ENCODE measurements at regions not wholly inside any gene's neighbourhood (a gene's known extent, or its start where the extent isn't known, plus 50 kb on each side); places are given as distances from the start of the nearest gene placed in this dataset.

DNA sequence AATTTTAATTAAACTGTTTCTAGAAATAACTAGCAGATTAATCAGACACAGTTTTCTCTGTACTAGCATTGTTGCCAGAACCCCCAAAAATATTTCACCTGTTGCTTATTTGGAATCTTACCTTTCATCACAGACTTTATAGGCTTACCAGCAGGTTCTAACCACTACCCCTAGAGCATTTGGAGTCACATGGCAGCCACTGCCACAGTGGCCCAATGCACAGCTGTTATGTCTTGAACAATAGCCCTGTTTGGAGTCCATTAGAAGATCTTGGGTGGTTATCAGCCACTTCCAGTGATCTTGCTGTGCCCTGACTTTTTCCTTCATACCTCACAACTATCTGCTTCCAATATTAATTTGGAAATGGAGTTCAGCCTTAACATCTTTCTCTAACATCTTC lies 186.2 kb upstream of the TANK start:
- no peak for DNase-seq

DNA sequence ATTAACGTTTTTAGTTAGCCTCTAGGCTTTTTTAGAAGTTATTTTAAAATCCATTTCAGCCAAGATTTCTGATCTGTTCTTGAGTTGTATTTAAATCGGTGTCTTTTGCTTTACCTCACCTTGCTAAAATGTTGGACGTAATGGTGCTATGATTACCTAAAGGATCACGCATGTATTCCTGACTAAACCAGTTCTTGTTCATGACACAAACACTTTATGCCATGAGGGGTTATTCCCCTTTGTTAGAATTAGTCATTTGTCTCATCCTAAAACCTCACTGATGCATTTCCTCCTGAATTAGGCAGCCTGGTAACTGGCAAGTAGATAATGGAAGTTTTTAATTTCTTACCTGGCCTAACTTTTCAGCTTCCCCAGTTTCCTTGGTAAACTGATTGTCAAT lies 185.4 kb upstream of the TANK start:
- DNase-seq: no peak

DNA sequence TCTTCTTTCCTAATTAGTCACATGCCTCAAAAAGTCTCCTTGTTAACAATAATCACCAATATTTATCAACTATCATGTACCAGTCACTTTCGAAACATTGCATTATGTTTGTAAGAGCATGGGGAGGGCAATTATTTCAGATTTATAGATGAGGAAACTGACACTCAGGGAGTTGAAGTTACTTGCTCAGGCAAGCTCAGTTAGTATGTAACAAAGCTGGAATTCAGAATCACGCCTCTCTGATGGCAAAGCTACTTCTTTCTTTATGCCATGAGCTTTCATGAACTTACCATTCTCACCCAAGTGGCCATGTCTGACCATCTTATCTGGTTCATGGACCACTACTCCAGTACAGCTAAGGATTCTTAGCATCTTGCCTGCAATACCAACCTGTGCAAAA lies 183.4 kb upstream of the TANK start:
- DNase-seq: no peak

DNA sequence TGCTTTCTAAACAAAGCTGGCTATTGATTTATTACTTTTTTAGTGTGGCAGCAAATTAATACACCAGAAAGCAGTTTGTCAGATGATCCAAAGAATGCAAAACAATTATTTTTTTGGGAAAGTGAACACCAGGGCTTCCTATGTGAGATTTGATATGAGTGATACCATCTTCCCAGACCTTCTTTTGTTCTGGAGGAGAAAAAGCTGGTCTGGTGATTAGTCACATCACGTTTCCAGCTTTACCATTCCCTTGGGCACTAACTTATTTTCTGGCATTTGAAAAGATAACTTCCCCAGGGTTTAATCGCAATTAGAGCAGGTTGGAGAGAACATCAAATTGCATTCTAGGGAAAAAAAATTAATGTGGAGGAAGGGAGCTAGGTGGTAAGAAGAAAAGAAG lies 182.9 kb upstream of the TANK start:
- no peak for DNase-seq

DNA sequence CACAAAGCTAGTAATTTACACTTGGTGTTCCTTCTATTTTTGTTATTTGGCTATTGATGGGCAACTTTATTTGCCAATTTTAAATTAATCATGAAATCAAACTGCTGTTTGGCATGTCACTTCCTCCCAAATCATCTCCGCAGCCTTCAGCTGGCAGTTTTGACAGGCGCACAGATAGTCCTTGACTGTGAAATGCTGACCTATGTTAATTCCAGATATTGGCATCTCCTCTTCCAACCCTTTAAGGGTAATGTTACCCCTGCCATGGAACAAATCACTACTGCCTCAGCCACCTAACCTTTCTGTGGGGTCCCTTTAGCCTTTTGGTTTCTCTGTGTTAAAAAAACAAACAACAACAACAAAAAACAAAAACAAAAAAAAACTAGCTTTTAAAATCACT lies 182.4 kb upstream of the TANK start:
- no peak for DNase-seq

DNA sequence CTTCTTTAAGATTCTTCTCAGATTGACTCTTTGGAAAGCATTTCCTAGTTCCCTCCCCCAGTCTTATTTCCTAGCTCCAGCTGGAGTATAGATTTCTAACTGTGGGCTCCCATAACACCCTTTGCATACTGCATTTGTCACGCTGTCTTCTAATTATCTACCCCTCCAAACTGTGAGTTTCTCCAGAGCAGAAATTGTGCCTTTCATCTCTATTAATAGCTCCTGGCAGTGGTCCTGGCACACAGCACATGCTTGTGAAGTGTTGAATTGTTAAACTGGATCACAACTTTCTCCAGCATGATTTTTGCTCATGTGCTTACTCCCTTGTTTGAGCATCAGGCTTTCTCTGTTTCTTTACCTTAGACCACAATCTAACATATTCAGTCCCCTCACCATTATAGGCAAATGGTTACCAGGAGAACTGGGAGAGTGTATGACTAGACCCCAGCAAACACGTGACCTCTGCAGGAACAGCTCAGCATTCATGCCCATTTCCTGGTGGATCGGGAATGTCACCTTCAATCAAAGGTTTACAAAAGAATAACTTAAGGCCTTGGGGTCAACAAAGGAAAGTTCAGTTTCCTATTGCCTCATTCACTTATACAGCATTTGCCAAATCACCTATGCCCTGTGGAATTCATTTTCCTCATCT lies 175.7 kb upstream of the TANK start:
- DNase-seq: no peak

DNA sequence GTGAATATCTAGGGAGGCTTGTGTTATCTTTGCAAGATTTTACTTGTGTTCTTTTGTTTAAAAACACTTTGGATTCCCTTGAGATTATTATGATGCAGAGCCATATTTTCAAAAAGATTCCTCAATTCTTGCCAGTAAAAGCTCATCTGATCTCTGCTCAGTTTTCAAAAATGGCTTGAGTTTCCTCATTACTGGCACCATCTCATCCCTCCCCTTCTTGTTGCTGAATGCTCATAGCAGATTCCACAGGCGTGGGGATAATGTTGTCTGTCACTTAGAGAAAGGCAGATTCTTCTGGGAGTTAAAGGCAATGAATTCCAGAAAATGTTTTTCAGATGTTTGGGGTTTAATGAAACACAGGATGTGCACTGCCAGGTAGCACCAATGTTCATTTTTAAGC lies 170.4 kb upstream of the TANK start:
- no peak for DNase-seq

DNA sequence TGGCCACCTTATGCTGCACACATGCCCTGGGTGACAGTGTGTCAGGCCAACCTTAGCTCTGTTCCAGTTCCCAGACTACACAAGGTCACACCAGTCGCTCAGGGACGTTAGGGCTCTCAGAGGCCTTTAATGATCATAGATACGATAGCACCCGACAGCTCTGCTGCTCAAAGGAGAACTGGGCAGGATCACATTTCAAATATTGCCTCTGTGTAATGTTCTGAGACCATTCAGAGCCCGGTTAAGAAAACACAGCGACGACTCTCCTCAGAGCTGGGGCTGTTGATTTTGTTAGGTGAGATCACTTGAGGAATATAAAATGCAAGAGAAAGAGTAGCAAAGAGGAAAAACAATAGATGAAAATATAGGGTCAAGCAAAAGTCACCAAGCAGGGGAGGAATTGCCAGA lies 166.6 kb upstream of the TANK start:
- peak; percentile 19 for DNase-seq

DNA sequence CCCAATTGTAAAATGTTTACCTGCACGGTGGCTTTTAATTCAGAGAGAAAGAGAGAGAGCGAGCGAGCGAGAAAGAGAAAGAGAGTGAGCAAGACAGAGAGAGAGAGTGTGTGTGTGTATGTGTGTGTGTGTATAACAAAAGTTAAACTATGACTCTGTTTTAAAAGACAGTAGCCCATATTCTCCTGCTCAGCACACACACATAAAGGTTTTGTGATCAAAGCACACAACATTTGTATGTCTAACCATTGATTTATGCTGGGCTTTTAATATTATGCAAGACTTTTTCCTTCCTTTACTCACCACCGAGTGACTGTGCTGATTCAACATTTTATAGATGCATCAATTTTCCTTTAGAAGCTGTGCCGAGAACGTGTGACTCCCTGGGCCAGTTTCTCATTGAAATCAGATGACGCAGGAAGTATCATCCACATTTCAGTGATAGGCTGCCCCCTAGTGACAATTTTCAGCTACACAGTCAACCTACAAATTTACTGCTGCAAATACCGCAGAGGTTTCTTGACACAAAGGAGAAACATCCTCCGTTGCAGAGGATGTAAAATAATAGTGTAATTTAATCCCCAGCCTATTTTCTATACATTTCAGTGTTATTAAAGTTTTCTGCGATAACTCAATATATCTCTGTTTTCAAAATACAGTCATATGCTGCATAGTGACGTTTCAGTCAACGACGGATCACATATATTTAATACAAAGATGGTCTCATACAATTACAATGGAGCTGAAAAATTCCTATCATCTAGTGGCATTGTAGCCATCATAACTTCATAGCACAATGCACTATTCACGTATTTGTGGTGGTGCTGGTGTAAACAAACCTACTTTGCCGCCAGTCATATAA lies 165.9 kb upstream of the TANK start:
- peak; percentile 81 for DNase-seq

DNA sequence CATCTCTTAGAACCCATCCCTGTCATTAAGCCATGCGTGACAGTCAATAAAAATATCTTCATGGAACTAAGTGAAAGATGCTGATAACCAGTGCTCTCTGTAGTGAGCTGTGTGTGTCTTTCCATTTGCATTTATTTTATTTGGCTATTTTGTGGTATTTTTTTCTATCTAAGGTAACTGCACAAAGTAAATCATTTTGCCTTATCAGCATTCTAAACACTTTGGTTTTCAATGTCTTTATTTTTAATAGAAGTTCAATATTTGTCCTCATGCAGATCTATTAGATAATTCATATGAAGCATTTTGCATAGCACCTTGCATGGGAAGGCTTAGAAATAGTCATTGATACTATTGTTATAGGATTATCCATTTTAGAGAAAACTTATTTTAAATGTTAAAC lies 163.6 kb upstream of the TANK start:
- no peak for DNase-seq

DNA sequence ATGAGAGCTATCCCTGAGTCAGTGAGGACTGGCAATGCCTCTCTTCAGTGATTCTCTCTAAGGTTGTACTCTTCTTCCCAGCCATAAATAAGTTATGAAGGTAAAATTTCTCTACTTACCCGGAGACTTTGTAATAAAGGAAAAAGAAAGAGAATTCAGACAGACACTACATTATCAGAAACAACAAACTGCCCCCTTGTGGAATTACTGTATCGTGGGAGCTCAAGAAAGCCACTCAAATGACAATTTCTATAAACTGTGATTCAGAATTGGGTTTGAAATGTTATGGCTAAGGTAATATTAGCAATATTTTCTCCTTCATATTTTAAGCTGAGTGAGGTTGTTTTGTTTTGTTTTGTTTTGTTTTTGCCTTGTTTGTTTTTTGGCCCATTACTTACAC lies 155.8 kb upstream of the TANK start:
- DNase-seq: no peak

DNA sequence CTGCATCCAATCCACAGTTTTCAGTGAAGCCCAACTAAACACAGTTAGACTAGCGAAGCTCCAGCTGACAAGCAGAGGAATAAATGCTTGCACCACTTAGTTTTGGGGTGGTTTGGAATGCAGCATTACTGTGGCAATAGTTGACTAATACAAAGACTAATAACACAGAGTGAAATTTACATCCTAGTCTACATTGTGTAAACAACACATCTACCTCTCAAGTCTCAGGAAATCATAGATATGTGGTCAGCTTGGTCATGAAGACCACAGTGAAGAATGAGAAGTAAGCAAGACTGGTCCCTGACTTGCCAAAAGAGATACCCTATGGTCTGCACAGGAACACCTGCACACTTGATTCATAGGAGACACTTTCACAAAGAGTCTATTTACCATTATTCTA lies 155.1 kb upstream of the TANK start:
- no peak for DNase-seq

DNA sequence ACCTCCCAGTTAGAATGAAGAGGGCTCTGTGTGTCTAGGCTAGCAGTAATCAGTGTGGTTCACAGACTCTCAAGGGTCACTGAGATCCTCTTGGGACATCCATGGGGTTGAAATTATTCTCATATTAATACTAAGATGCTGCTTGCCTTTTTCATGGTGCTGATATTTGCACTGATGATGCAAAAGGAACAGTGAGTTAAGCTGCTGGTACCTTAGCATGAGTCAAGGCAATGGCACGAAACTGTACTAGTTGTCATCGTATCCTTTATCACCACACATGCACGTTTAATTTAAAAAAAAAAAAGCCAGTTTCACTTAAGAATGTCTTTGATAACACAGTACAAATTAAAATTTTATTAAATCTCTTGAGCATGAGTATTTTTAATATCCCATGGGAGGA lies 151.9 kb upstream of the TANK start:
- no peak for DNase-seq

DNA sequence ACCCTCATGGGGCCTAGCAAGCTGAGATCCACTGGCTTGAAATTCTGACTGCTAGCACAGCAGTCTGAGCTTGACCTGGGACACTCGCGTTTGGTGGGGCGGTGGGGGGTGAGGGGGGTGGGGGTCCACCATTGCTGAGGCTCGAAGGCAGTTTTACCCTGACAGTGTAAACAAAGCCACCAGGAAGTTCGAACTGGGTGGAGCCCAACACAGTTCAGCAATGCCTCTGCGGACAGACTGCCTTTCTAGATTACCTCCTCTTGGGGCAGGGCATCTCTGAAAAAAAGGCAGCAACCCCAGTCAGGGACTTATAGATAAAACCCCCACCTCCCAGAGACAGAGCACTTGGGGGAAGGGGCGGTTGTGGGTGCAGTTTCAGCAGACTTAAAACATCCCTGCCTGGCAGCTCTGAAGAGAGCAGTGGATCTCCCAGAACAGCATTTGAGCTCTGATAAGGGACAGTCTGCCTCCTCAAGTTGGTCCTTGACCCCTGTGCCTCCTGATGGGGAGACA lies 149.7 kb upstream of the TANK start:
- DNase-seq: no peak

DNA sequence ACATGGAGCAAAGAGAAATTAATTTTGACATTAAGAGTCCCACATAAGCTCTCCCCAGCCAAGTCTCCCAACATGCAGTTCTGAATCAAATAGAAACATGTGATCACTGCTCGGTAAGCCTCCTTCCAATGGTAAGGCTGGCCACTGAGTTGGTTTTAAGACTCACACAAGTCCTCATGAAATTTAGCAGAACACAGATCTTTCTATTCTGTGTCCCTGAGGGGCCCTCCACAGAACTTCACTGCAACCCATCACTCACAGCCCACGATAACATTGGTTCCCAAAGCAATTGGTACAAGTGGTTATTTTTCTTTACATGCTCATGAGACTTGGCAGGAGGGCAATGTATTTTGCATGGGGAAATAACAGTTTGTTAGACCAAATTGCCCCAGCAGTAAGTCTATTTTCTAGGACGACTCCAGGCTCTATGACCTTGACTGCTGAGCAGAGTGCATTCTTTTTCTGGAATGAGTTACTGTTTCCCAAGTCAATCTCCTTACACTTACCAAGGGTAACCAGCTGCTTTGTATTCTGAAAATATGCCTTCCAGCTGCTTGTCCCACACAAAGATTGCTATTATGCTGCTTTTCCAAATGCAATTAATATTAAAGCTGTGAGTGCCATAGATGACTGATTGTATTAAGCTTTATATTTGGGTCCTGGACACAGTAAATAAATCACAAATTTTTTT lies 142.3 kb upstream of the TANK start:
- DNase-seq: no peak

DNA sequence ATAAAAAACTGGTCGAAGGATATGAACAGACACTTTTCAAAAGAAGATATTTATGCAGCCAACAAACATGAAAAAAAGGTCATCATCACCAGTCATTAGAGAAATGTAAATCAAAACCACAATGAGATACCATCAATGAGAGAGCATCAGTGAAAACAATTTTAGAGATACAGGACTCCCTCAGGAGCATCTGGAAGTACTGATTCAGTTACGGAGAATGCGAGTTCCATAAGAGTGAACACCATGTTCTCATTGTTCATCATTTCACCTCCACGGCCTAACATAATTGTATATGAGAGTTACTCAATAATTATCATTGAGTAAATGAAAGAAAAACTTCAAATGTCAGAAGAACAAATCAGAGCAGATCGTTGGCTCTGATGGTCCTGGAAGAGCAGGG lies 140.9 kb upstream of the TANK start:
- DNase-seq: no peak

DNA sequence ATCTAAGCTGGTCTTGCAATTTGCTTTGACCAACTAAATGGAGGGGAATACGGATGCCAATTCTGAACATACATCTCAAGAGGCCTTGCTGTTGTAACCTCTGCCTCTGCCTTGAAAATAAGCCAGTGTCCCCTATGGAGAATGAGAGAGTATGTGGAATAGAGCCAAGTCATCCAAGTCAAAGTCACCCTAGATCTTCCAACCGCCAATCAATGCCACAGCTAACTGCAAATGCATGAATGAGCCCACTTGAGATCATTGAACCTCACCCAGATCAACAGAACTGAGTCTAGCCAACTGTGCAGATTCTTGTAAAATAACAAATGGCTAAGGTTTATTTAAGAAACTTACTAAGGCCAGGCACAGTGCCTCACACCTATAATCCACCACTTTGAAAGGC lies 139.8 kb upstream of the TANK start:
- DNase-seq: peak; percentile 9

DNA sequence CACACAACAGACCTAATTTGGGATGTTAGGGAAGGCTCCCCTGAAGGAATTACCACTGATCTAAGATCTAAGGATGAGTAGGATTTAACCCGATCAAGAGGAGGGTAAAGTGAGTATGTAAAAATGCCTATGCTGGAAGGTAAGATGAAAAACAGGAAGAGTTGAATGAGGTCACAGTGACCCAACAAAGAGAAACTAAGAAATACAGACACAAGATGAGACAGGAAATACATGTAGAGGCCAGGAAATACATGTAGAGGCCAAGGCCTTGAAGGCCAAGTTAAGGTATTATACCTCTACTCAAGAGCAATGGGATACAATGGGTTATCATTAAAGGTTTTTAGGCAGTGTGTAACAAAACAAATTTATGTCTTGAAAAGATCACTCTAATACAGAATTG lies 131.6 kb upstream of the TANK start:
- no peak for DNase-seq

DNA sequence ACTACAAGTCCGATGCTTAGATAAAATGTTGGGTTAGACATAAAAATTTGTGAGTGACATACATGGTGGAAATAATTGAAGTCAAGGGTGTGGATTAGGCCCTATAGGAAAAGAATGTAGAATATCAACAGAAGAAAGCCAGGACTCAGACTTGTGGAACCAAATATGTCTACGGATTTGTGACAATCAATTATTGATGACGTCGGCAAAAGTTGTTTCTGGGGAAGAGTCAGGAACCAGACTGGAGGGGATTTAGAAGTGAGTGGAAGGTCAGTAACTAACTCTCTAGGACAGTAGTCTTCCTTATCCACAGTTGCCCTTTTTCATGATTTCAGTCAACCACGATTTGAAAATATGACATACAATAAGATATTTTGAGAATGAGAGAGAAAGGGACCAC lies 130.9 kb upstream of the TANK start:
- no peak for DNase-seq

DNA sequence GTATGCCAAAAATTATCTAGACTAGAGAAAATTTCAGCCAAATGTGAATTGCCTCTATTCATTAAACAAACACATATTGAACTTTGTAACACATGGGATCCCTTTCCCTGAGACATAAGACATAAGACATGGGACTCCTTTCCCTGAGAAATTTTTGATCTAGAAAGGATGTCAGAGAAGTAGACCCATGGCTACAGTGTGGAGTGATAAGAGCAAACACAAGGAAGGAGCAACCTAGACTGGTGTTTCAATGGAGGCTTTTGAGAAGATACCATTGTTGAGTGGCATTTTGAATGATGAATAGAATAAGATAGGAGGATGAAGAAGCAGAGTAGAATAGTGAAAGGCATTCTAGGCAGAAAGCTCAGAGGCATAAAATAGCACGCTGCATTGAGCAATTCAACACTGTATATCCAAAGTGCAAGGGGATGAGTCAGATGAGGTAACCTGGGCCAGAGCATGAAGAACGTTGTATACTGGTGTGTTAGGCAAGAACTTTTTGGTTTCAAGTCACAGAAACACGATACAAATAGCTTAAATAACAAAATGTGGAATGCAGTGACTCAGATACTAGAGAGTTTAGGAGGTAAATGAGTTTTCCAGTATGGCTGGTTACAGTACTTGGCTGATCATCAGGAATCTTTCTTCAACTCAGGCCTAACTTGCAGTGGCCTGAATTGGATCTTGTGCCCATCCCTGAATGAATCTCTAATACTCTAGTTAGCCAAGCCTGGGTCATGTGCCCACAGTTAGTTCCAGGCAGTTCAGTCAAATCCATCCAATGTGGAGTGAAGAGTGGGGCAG lies 129.8 kb upstream of the TANK start:
- DNase-seq: no peak

DNA sequence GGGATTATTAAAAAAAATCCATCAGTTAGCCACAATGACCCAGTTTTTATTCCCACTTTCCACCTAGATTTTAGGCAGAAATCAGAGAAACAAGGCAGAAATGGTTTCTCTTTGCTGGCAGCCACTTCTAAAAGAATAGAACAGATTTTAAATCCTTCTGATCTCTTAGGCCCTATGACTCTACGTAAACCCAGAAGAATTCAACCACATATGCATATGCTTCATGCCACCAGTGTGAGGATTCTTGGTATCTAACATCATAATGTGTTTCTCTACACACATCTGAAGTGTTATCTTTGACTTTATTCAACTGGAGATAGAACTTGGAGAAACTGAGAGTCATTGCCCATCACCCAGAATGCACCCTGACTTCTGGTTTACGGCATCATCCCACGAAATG lies 128.7 kb upstream of the TANK start:
- no peak for DNase-seq

DNA sequence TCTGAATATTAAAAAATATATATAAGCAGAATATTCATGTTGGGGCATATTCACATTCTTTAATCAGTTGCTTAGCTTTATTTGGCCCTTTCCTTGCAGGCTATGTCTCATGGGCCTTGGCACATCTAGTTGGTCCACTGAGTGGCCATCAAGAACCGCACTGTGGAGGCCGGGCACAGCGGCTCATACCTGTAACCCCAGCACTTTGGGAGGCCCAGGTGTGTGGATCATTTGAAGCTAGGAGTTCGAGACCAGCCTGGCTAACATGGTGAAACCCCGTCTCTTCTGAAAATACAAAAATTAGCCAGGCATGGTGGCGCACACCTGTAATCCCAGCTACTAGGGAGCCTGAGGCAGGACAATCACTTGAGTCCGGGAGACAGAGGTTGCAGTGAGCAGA lies 127.6 kb upstream of the TANK start:
- no peak for DNase-seq

DNA sequence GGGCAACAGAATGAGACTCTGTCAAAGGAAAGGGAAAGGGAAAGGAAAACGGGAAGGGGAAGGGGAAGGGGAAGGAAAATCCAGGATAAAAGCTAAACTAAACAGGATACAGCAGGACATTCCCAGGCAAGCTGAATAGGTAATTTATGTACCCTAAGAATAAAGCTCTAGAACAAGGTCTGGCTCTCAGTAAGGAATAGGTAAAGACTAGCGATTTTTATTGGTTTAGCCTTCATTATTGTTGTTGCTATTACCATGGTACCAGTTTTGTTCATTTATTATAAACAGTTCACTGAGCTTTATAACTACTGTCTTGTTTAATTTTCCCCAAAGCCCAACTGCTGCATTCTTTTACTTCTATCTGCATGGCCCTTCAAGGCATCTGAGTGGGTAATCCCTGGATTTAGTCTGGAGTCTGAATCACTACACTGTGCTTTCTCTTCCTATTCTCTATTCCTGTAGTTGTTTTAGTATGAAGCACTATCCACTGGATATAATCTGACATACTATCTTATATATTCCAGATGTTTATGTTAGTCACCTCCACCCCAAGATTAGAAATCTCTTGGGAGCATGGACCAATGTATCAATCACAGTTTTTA lies 127.1 kb upstream of the TANK start:
- no peak for DNase-seq
